Subcutaneous abdominal adipose tissue (tissue), 5 donors: ENCODE measurements at regions not wholly inside any gene's neighbourhood (a gene's known extent, or its start where the extent isn't known, plus 50 kb on each side); places are given as distances from the start of the nearest gene placed in this dataset.

Source experiments
- H3K27ac ChIP-seq: one replicate; pipeline ENCODE4 v1.7.0; 2013; ENCODE audit warnings: low read depth, mild to moderate bottlenecking, inconsistent platforms, low read length, moderate library complexity
- H3K27me3 ChIP-seq, 5 donors: one replicate each; pipeline ENCODE4 v1.7.0; 2013; ENCODE audit warnings: low read length in 5 of 5, inconsistent platforms in 1 of 5; ENCODE audit not compliant: control insufficient read depth in 5 of 5, insufficient read depth in 4 of 5
- H3K36me3 ChIP-seq, 5 donors: one replicate each; pipeline ENCODE4 v1.7.0; 2013; ENCODE audit warnings: low read length in 5 of 5; ENCODE audit not compliant: control insufficient read depth in 5 of 5, insufficient read depth in 5 of 5
- H3K4me1 ChIP-seq, 5 donors: one replicate each; pipeline ENCODE4 v1.7.0; 2013; ENCODE audit warnings: low read length in 5 of 5, mild to moderate bottlenecking in 3 of 5, moderate library complexity in 1 of 5; ENCODE audit not compliant: control insufficient read depth in 5 of 5, insufficient read depth in 5 of 5
- H3K4me3 ChIP-seq, 5 donors: one replicate each; pipeline ENCODE4 v1.7.0; 2013; ENCODE audit warnings: low read length in 5 of 5, low read depth in 1 of 5
- H3K9ac ChIP-seq, 5 donors: one replicate each; pipeline ENCODE4 v1.7.0; 2013; ENCODE audit warnings: low read length in 5 of 5, mild to moderate bottlenecking in 4 of 5, moderate library complexity in 3 of 5
- H3K9me3 ChIP-seq, 5 donors: one replicate each; pipeline ENCODE4 v1.7.0; 2013; ENCODE audit warnings: low read length in 5 of 5; ENCODE audit not compliant: control insufficient read depth in 5 of 5
- donor health status: healthy.
- donor health status: healthy.
- donor health status: healthy.
- donor health status: healthy.
- donor health status: healthy.

GRCh38 chr9:84556556-84556955 lies 113.0 kb upstream of the NTRK2 start:
- Histone ChIP-seq H3K36me3 (no peaks in the 10 kb centered on the region), H3K9ac (no peak overlapping the region), H3K4me3 (no peak overlapping the region), H3K27me3 (no peaks in the 10 kb centered on the region), H3K4me1 (no peaks in the 10 kb centered on the region), H3K9me3 (peaks cover 0 to 3% (median 0%) of the 10 kb centered on the region in 5 donors), H3K27ac (no peak overlapping the region)

DNA sequence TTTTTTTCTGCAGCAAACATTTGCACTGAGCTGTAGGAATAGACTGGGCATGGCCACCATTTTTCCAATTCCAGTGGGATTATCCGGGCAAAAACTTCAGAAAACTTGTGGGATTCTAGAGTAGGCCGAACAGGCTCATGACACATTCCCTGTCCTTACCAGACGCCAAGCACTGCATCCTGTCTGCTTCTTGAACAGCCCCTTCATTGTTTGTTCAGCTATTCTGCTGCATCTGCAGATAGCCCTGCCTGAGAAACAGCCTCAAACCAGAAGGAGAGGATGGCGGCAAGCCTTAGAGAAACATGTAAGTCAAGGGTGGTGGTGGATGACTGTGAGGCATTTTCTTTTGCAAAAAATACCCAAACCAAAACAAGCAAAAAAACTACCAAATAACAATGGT lies 111.8 kb upstream of the NTRK2 start:
- H3K27me3 ChIP-seq, result no peaks in the 10 kb centered on the region
- no peak overlapping the region for H3K4me3 ChIP-seq
- H3K4me1 ChIP-seq, result no peaks in the 10 kb centered on the region
- no peak overlapping the region for H3K9ac ChIP-seq
- no peak overlapping the region for H3K27ac ChIP-seq
- H3K9me3 ChIP-seq, result no peaks in the 10 kb centered on the region
- no peaks in the 10 kb centered on the region for H3K36me3 ChIP-seq

- Histone ChIP-seq H3K27me3 (no peaks in the 10 kb centered on the region), H3K4me1 (no peaks in the 10 kb centered on the region), H3K27ac (no peak overlapping the region)
These were observed 105.8 kb upstream of the NTRK2 start for GRCh38 chr9:84563691-84564090.

GRCh38 chr9:84567805-84568204 lies 101.7 kb upstream of the NTRK2 start:
- Histone ChIP-seq H3K36me3 (no peaks in the 10 kb centered on the region), H3K27me3 (no peaks in the 10 kb centered on the region), H3K4me3 (no peak overlapping the region), H3K4me1 (no peaks in the 10 kb centered on the region), H3K9me3 (no peaks in the 10 kb centered on the region), H3K9ac (no peak overlapping the region), H3K27ac (no peak overlapping the region)

More at GRCh38 chr9:84563691-84564090, 105.8 kb upstream of the NTRK2 start:
- no peaks in the 10 kb centered on the region for H3K36me3 ChIP-seq
- no peak overlapping the region for H3K9ac ChIP-seq
- H3K4me3 ChIP-seq, result no peak overlapping the region
- H3K9me3 ChIP-seq, result no peaks in the 10 kb centered on the region

DNA sequence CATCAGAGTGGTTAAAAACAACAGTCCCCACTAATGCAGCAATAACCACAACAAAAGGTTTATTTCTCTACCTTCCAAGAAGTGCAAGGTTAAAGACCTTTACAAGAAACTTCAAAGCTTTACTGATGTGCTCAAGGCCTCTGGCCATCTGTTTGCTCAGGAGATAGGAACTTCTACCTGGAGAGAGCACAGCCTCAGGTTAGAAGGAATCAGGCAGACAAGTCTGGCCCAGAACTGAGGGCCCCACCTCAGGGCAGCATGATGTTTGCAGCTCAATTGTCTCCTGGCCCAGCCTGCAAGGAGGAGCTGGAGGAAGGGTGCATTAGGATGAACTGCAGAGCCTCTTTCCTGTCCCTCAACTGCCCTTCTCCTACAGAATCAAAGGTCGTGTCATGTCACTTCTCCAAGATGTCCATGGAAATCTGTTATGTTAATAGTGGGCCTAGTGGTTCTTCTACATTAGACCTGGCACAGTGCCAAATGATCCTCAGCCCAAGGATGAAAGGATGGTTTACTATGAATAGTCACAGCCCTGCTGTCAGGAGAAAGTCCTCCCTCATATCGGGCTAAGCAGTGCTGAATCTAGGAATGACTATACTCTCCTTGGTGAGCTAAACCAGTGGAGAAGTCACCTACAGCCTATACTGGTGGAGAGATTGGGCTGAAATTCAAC lies 98.9 kb upstream of the NTRK2 start:
- H3K4me1 ChIP-seq, result no peaks in the 10 kb centered on the region
- no peaks in the 10 kb centered on the region for H3K36me3 ChIP-seq
- H3K4me3 ChIP-seq, result no peak overlapping the region
- no peaks in the 10 kb centered on the region for H3K27me3 ChIP-seq
- H3K27ac ChIP-seq, result no peak overlapping the region
- H3K9ac ChIP-seq, result no peak overlapping the region
- no peaks in the 10 kb centered on the region for H3K9me3 ChIP-seq

DNA sequence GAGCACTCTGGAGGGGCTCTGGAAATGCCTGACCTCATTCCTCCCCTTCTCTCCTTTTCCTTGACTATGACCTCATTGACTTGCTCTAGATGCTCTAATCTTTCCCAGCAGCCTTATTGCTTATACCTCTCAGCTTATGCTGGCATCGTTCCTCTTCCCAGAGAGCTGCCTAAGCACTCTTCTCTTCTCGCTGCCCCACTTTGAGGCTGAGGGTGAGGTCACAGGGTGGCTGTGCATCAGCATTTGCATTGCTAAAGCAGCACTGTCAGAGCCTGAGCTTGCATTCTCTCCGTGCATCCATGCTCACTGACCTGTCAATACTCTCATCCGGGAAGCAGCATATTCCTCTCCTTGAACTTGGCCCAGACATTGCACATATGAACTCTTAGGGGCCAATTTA lies 96.4 kb upstream of the NTRK2 start:
- no peaks in the 10 kb centered on the region for H3K36me3 ChIP-seq
- H3K27me3 ChIP-seq, result no peaks in the 10 kb centered on the region
- no peaks in the 10 kb centered on the region for H3K9me3 ChIP-seq
- no peak overlapping the region for H3K4me3 ChIP-seq
- no peak overlapping the region for H3K9ac ChIP-seq
- H3K27ac ChIP-seq, result no peak overlapping the region
- no peaks in the 10 kb centered on the region for H3K4me1 ChIP-seq

GRCh38 chr9:84575705-84576104 lies 93.8 kb upstream of the NTRK2 start:
- Histone ChIP-seq H3K4me3 (no peak overlapping the region), H3K4me1 (no peaks in the 10 kb centered on the region), H3K27me3 (no peaks in the 10 kb centered on the region), H3K9ac (no peak overlapping the region), H3K36me3 (no peaks in the 10 kb centered on the region), H3K27ac (no peak overlapping the region), H3K9me3 (no peaks in the 10 kb centered on the region)

DNA sequence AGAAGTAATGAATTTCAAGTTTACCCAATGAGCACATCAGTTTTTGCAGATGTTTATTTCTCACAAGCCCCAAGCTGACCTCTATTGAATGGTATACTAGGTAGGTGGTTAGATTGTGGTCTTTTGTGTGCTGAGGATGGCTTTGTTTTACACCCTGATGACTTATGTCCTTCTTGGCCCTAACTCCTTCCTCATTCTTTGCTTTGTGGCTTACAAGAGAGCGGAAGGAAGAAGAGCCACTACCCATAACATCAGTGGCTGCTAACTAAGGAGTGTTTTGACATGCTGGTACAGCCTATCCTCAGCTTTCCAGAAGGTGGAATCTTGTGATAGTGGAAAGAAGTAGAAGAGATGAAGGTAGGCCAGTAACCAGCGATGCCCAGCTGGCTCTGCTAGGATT lies 85.7 kb upstream of the NTRK2 start:
- no peaks in the 10 kb centered on the region for H3K4me1 ChIP-seq
- H3K9me3 ChIP-seq, result no peaks in the 10 kb centered on the region
- H3K36me3 ChIP-seq, result no peaks in the 10 kb centered on the region
- H3K27ac ChIP-seq, result no peak overlapping the region
- H3K27me3 ChIP-seq, result no peaks in the 10 kb centered on the region
- H3K4me3 ChIP-seq, result no peak overlapping the region
- no peak overlapping the region for H3K9ac ChIP-seq

GRCh38 chr9:84586662-84587061 lies 82.9 kb upstream of the NTRK2 start:
- H3K27ac ChIP-seq, result no peak overlapping the region
- H3K36me3 ChIP-seq, result no peaks in the 10 kb centered on the region

DNA sequence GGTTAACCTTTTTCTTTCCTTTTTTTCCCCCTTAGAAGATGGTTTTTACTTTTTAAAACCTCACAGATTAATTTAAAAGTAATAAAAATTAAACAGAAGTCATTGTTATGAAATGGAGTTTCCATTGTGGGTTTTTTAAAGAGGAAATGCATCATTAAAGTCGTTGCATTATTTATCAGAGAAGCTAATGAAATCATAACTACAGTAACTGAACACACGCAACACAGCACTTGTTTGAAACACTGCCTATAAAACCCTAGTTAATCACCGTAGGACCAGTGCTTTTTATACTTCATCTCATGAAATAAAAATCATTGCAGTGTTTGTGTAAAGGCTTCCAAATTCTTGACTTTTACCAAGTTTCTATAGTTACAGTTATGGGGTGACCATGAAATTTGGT lies 82.4 kb upstream of the NTRK2 start:
- H3K4me3 ChIP-seq, result no peak overlapping the region
- H3K4me1 ChIP-seq, result no peaks in the 10 kb centered on the region
- H3K27ac ChIP-seq, result no peak overlapping the region
- H3K9ac ChIP-seq, result no peak overlapping the region
- H3K27me3 ChIP-seq, result no peaks in the 10 kb centered on the region
- no peaks in the 10 kb centered on the region for H3K9me3 ChIP-seq
- H3K36me3 ChIP-seq, result no peaks in the 10 kb centered on the region

More at GRCh38 chr9:84586662-84587061, 82.9 kb upstream of the NTRK2 start:
- Histone ChIP-seq H3K4me3 (no peak overlapping the region), H3K9me3 (no peaks in the 10 kb centered on the region), H3K27me3 (no peaks in the 10 kb centered on the region), H3K4me1 (no peaks in the 10 kb centered on the region), H3K9ac (no peak overlapping the region)

DNA sequence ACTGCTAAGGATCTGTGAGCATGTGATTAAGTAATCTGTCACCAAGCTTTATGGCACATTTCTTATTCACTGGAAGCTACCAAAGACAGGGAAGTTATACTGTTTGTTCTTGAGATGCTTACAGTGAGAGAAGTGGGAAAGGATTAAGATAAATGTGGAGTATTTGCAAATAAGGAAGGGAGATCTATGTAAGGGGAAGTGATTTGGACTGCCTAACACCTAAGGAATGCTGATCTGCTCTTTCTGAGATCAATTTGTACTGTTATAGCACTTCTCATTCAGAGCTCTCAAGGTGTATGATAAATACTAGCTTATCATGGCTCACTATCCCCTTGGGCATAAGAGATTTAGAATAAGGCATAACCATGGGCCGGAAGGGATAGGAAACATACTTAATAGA lies 80.0 kb upstream of the NTRK2 start:
- Histone ChIP-seq H3K36me3 (no peaks in the 10 kb centered on the region), H3K27ac (no peak overlapping the region), H3K9ac (no peak overlapping the region), H3K4me1 (no peaks in the 10 kb centered on the region), H3K27me3 (no peaks in the 10 kb centered on the region), H3K9me3 (no peaks in the 10 kb centered on the region), H3K4me3 (no peak overlapping the region)
